NCI-H1930 (cell line): ENCODE measurements at regions not wholly inside any gene's neighbourhood (a gene's known extent, or its start where the extent isn't known, plus 50 kb on each side); places are given as distances from the start of the nearest gene placed in this dataset.

ENCODE experiments used
- DNase-seq, 2 experiments: peaks; one replicate each; lab custom pipeline; 2025; lab: John Stamatoyannopoulos, UW

DNA sequence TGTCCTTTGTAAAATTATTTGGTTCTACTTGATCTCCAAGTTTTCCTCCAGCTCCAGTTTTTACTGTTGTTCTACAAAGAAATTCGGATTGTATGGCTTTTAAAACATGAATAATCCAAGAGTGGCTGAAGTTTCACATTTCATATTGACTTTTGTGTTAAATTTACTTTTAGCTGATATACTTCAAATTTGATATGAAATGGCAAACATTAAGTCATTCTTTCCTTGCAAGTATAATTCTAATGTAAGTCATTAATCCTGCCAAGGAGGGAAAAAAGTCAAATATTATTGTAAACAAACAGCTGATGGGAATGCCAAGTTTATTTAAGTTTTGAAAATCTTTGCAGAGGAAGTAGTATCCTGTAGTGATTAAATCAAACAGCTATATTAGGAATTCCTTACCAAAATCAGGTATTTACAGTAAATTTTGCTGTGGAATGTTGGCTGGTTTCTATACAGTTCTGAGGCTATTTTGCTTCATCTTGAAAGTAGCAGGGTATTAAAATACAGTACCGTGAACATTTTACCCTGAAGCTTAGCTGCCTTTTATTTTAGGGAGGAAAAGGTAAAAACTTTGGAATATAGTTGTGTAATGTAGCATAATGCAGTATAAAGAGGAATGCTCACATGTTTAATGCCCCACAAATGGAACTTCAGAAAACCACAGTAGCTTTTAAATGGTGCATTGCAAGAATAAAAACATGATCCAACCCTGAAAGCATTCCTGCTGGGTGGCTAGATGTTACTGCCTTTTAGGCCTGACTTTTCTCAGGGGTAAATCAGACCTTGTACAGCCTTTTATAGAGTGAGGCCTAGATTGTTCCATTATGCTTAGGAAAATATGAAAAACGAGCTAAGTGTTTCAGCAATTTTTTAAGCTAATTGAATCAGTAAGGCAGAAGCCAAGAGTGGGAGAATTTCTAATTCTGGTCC, 62.7 kb upstream of the NT5C1B start:
- no peak for DNase-seq

DNA sequence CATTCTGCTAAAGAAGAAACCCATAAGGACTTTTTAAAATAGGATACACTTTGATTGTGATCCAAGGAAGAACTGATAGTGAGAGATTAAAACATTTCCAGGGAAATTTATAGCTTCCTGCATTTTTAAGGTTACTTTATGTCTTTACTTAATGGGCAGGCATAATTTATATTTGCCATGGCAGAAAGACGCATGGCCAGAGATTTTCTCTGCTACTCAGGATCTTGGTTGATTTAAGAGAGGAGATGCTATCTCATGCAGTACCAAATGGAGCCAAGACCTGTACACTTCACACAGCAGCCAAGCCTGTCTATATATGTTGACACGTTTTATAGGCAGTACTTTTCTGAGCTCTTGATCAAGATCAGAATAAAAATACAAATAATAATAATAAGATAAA, 60.9 kb upstream of the NT5C1B start:
- DNase-seq: no peak

DNA sequence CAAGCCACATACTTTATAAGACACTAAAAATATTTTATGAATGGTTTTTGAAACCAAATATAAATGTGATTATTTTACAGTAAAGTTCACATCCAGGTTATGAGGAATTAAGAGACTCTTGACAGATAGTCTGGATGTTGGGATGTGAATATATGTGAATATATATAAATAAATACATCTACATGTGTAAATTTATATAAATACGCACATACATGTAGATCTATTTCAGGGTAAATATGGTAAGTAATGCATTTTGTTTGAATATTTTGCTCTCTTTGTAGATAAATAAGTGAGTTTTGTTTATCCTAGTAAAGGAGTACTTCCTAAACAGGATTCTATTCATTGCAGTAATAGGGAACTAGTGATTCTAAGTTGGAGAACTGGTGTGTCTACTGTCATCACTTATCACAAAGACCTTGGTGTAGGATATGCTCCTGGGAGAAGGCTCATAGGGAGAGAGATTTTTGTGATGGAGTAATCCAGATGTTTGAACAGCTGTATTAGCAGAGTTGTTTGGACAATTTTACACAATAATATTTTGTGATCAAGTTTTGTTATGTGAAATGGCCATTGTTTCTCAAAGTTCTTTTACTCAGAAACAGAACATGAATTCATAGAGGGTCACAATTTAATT, 60.2 kb upstream of the NT5C1B start:
- DNase-seq: peak in 1 of 2 experiments; percentile 11

DNA sequence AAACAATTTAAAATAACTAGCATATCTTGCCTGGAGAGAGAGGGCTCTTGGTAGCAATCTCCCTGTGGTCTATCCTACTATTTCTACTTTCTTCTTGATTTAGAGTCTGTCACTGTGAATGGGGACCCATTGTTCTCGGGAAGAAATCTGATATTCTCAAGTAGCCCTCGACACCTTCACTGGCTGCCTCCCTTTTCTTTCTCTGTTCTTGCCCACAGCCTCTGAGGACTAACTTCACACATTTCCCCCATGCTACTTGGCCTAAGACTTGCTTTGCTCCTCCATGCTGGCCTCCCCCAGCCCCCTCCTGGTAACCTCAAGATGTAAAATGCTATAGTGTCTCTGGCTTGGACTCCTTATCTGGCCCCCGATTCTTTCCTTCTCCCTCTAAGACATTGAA, 58.8 kb upstream of the NT5C1B start:
- DNase-seq: no peak

DNA sequence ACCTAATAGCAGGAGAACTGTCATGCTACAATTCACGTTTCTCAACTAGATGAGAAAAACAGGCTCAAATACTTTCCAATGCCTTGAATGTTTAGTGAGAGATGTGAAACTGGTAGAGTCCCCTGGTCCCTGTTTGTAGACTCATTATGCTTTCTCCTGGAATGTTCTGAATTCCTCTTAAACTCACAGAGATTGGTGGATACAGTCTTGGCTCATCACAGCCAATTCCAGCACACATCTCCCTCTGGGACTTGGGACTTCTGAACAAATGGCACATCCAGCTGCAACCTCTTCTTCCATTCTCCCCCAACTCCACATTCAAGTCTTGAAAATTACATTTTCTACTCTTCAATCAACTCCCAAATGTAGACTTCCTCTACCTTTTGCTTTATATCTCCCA, 58.4 kb upstream of the NT5C1B start:
- DNase-seq: no peak

DNA sequence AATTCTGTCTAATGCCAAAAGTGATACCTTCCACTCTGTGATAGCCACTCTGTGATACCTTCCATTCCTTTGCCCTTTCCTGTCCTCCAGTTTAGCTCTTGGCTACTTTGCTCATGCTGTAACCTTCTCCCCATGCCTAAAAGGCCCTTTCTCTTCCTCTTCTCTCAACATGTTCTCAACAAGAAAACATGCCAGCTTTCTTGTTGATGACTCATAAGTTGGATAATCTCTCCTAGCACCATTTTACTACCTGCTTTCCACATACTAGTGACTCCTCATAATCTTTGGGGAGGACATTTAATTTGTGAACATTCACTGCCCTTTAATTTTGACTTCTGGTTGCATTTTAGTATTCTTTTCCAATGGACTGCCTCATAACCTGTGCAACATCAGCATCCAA, 55.9 kb upstream of the NT5C1B start:
- no peak for DNase-seq

DNA sequence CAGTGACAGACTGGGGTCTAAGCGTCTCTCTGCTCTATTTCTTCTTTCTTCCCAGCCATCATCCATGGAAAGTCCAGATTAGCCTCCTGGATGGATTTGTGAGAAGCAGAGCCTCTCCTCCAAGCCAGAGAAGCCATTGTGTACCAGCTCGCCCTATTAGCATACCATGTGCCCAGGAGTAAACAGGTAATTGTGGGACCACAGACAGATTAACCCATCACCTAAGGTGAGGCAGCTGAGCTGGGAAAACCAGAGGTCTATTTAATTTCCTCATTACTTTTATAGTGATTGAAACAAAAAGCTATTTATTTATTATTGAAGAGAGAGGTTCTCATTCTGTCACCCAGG, 54.7 kb upstream of the NT5C1B start:
- no peak for DNase-seq

DNA sequence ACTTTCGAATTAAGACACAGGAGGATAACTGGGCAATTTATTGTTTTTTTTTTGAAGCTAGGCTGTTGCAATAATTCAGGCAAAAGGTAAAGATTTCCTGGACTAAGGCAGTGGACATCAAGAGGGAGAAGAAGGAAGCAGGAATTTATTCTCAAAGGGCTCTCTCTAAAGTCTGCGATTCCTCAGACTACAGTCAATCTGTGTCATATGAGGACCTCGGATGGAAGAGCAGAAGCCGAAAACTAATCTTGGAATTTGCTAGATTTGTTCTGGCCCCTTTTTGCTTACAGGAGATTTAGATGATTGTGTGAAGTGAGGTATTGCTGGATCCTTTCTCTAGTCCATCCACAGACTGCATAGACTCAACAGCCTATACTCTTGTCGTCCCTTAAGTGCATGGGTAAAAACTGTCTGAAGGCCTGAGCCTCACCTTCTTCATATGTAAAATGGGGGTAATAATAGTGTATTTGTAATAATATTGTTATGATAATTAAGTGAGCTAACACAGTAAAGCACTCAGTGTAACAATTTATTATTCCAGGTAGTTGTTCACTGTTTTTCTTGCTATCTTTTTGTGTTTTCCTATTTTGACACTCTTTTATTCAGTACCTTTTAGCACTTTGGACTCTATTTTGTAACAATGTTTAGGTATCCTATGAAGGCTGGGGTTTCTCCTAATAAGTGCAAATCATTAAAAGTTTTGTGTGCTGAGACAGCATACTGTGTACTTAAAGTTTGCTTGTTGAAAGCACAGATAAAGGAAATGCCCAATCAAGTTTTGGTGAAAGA, 54.2 kb upstream of the NT5C1B start:
- no peak for DNase-seq

DNA sequence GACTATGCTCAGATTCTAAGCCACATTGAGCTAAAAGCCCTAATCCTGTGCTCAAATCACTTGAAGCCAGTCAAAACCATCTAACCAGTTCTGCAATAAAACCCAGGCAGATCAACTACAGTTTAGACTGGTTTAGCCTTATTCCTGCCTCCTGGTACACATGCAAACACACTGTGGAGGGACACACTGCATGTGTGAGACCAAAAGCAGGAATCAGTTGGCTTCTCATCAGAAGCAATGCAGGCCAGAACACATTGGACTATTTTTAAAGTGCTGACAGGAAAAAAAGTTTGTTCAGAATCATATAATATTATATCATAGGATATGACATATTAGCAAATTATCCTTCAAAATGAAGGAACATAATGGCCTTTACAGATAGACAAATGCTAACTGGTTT, 52.5 kb upstream of the NT5C1B start:
- no peak for DNase-seq

DNA sequence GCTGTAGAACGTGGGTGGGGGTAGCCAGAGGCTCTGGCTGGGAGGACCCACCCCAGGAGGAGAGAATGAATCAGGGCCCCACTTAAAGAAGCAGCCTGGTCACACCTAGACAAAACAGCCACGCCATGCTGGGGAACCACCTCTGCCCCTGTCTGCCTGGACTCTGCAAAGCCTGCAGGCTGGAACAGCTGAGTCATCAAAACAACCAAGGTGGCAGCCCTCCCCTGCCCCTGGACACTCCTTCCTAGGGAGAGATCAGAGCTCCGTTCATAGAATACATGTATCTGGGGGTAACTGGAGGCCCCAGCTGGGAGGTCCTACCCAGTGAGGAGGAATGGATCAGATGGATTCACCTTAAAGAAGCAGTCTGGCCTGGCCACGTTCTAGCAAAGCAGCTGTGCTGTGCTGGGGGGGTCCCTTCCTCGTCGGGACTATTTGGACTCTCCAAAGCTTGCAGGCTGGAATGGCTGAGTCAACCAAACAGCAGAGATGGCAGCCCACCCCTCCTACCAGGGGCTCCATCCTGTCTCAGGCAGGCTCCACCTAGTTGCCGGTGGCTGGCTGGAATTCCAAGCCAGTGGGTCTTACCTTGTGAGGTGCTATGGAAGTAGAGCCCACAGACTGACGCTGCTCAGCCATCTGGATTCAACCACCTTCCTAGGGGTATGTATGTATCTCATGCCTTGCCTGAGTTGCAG, 50.5 kb upstream of the NT5C1B start:
- no peak for DNase-seq
